Esophagus squamous epithelium (tissue), 5 donors: ENCODE measurements at regions not wholly inside any gene's neighbourhood (a gene's known extent, or its start where the extent isn't known, plus 50 kb on each side); places are given as distances from the start of the nearest gene placed in this dataset.

Experiments used
- DNase-seq: peaks from one replicate; lab custom pipeline; 2025; lab: John Stamatoyannopoulos, UW
- H3K27ac ChIP-seq, 4 donors: fragments of 200-600 bp; sonication (generic); one replicate each; pipeline ENCODE4 v1.5.1; 2016 to 2019; ENCODE audit warnings: mild to moderate bottlenecking in 1 of 4
- H3K27me3 ChIP-seq, 4 donors: fragments of 200-600 bp; sonication (generic); 1 replicate in 3 of 4; 2 replicates in 1 of 4; pipeline versions ENCODE4 v1.5.1 to v1.6.0; 2017 to 2021; ENCODE audit warnings: antibody characterized with exemption in 1 of 4
- H3K36me3 ChIP-seq, 3 donors: fragments of 200-600 bp; sonication (generic); one replicate each; pipeline ENCODE4 v1.5.1; 2016 to 2019
- H3K4me1 ChIP-seq, 3 donors: fragments of 200-600 bp; sonication (generic); one replicate each; pipeline ENCODE4 v1.5.1; 2017 to 2019
- H3K4me3 ChIP-seq, 4 donors: fragments of 200-600 bp; sonication (generic); 1 replicate in 3 of 4; 2 replicates in 1 of 4; pipeline ENCODE4 v1.5.1; 2016 to 2019; ENCODE audit warnings: mild to moderate bottlenecking in 2 of 4, moderate library complexity in 1 of 4
- H3K9me3 ChIP-seq, 3 donors: fragments of 200-600 bp; sonication (generic); one replicate each; pipeline ENCODE4 v1.5.1; 2016 to 2019
- CTCF ChIP-seq, 6 experiments: fragments of 450-650 bp in 4 of 6; fragments of 200-600 bp in 2 of 6; sonication (generic) in 2 of 6; IDR thresholded peaks; one replicate each; pipeline ENCODE4 v1.5.1; 2016 to 2019; ENCODE audit warnings: antibody characterized with exemption in 6 of 6, mild to moderate bottlenecking in 4 of 6, moderate library complexity in 4 of 6
- POLR2A ChIP-seq, 4 donors: fragments of 450-650 bp; IDR thresholded peaks; one replicate each; pipeline ENCODE4 v1.6.1; 2017; ENCODE audit warnings: antibody characterized with exemption in 4 of 4, mild to moderate bottlenecking in 4 of 4, moderate library complexity in 3 of 4
- WGBS, 2 donors: methylation state at CpG; one replicate each; pipeline ENCODE4 v1.1.5; 2018; 5-methylcytosine and 5-hydroxymethylcytosine counted together
- intact Hi-C: fragments of 100-400 bp; cut with DNase I; formaldehyde crosslinking; loops from one replicate; pipeline ENCODE4 v1.15.0; 2022
- donor health status: DM: yes; HTN: yes; CAD: no.

DNA sequence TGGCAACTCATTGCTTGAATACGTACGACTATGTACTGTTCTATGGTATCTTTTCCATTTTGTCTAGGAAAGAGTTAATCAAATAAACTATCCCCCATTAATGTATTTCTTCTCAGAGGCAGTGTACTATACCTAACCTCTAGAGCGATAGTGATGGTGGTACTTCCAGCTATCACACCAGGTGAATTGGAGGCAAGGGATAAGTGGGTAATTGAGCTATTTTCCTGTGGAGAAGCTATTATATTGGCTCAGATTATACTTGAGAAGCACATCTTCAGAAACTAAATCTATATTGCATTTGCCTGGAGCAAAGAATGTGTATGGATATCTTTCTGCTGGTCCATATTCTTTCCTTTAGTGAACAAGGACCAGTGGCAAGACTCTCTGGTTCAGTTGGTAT is 430.7 kb upstream of the KHDRBS2 start:
- no peak for DNase-seq
- Histone ChIP-seq H3K4me1 (no peaks in the 10 kb centered on the region), H3K36me3 (no peaks in the 10 kb centered on the region), H3K9me3 (no peaks in the 10 kb centered on the region), H3K27me3 (no peaks in the 10 kb centered on the region), H3K27ac (no peak overlapping the region), H3K4me3 (no peak overlapping the region)
- TF ChIP-seq CTCF (IDR thresholded peaks at IDR 0.05): no peak
- TF ChIP-seq POLR2A (IDR thresholded peaks at IDR 0.05): no peak
- 52 to 70% methylated on average over 3 of the region's 3 CpGs for WGBS, 2 donors
- intact Hi-C loops: no loop called here

DNA sequence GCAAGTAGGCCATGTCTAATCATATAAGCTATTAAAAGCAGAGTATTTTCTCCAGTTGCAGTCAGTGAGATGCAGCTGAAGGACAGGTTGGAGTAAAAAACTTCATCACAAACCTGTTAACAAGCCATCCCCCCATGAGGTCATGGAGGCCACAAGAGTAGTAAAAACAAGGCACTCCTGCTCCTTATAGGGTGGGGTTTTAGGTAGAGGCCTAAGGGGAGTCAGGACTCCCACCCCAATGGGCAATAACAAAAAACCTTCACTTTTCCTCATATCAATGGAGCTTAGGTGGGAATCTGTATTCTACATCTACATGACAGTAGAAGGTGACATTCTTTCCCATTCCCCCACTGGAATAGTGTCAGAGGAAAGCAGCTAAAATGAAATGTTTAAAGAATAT is 428.1 kb upstream of the KHDRBS2 start:
- no peaks in the 10 kb centered on the region for H3K36me3 ChIP-seq
- H3K4me3 ChIP-seq: no peak overlapping the region
- H3K27ac ChIP-seq: no peak overlapping the region
- DNase-seq: no peak
- H3K4me1 ChIP-seq: no peaks in the 10 kb centered on the region
- H3K9me3 ChIP-seq: peaks cover 0 to 14% (median 0%) of the 10 kb centered on the region in 3 donors
- intact Hi-C loops: no loop called here
- no peaks in the 10 kb centered on the region for H3K27me3 ChIP-seq
- TF ChIP-seq CTCF (IDR thresholded peaks at IDR 0.05): no peak
- no peak for TF ChIP-seq POLR2A (IDR thresholded peaks at IDR 0.05)

DNA sequence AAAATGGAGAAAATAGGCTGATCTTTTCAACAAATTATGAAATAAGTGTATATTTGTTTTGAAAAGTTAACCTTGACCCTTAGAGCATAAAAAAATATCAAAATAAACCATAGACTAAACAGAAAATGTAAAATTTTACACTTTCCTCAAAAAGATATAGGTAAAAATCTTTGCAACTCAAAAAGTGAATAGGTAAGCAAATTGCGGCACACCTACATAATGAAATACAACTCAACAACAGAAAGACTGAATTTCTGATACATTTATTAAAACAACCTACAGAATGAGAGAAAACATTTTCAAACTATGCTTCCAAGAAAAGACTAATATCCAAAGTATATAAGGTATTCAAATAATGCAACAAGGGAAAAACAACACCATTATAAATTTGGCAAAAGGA is 425.7 kb upstream of the KHDRBS2 start:
- DNase-seq: no peak
- no peak overlapping the region for H3K4me3 ChIP-seq
- intact Hi-C loops: no loop called here
- H3K36me3 ChIP-seq: no peaks in the 10 kb centered on the region
- TF ChIP-seq POLR2A (IDR thresholded peaks at IDR 0.05) (no peak), CTCF (IDR thresholded peaks at IDR 0.05) (no peak)
- H3K27ac ChIP-seq: no peak overlapping the region
- WGBS, 2 donors: 89 to 96% methylated on average over 1 of the region's 1 CpG
- H3K27me3 ChIP-seq: no peaks in the 10 kb centered on the region
- no peaks in the 10 kb centered on the region for H3K4me1 ChIP-seq
- peaks cover 0 to 27% (median 6%) of the 10 kb centered on the region in 3 donors for H3K9me3 ChIP-seq

- no peak for DNase-seq
- H3K27ac ChIP-seq: no peak overlapping the region
- H3K4me1 ChIP-seq: no peaks in the 10 kb centered on the region
- TF ChIP-seq CTCF (IDR thresholded peaks at IDR 0.05) (no peak), POLR2A (IDR thresholded peaks at IDR 0.05) (no peak)
- intact Hi-C loops: no loop called here
- H3K9me3 ChIP-seq: peaks cover 0 to 27% (median 6%) of the 10 kb centered on the region in 3 donors
- 100% methylated on average over 1 of the region's 1 CpG; no CpG with 5 or more reads in 1 of the 2 donors for WGBS, 2 donors
- H3K36me3 ChIP-seq: no peaks in the 10 kb centered on the region
- H3K27me3 ChIP-seq: no peaks in the 10 kb centered on the region
- no peak overlapping the region for H3K4me3 ChIP-seq
Observed at GRCh38 chr6:62707914-62708313, 421.9 kb upstream of the KHDRBS2 start.

GRCh38 chr6:62707156-62707555 is 421.1 kb upstream of the KHDRBS2 start:
- H3K4me3 ChIP-seq: no peak overlapping the region
- no peaks in the 10 kb centered on the region for H3K27me3 ChIP-seq
- no peak for DNase-seq
- H3K36me3 ChIP-seq: no peaks in the 10 kb centered on the region
- no peaks in the 10 kb centered on the region for H3K4me1 ChIP-seq
- peaks cover 0 to 27% (median 6%) of the 10 kb centered on the region in 3 donors for H3K9me3 ChIP-seq
- WGBS, 2 donors: 67% methylated on average over 1 of the region's 1 CpG; no CpG with 5 or more reads in 1 of the 2 donors
- H3K27ac ChIP-seq: no peak overlapping the region
- intact Hi-C loops: no loop called here
- TF ChIP-seq CTCF (IDR thresholded peaks at IDR 0.05) (no peak), POLR2A (IDR thresholded peaks at IDR 0.05) (no peak)
